H9 (cell line): ENCODE measurements at regions not wholly inside any gene's neighbourhood (a gene's known extent, or its start where the extent isn't known, plus 50 kb on each side); places are given as distances from the start of the nearest gene placed in this dataset.

Experiments
- DNase-seq: peaks from one replicate; pipeline ENCODE4 v3.0.0-alpha.2; 2017
- H2AFZ ChIP-seq: one replicate; pipeline ENCODE4 v1.6.1; 2013; ENCODE audit warnings: mild to moderate bottlenecking, low read length, control low read depth, moderate library complexity
- H2AK5ac ChIP-seq: 2 replicates; pipeline ENCODE4 v1.6.1; 2013; ENCODE audit warnings: low read length, control low read depth, mixed read lengths; ENCODE audit not compliant: insufficient read length
- H2BK120ac ChIP-seq: one replicate; pipeline ENCODE4 v1.6.1; 2013; ENCODE audit warnings: low read depth, mild to moderate bottlenecking, low read length, control low read depth, inconsistent platforms; ENCODE audit not compliant: poor library complexity, severe bottlenecking
- H2BK12ac ChIP-seq: 2 replicates; pipeline ENCODE4 v1.6.1; 2013; ENCODE audit warnings: low read length, control low read depth, mixed read lengths, low read depth; ENCODE audit not compliant: insufficient read length
- H2BK15ac ChIP-seq: 2 replicates; pipeline ENCODE4 v1.6.1; 2013; ENCODE audit warnings: low read depth, low read length, control low read depth
- H2BK20ac ChIP-seq: one replicate; pipeline ENCODE4 v1.6.1; 2013; ENCODE audit warnings: low read depth, mild to moderate bottlenecking, low read length, control low read depth, inconsistent platforms; ENCODE audit not compliant: poor library complexity, severe bottlenecking
- H2BK5ac ChIP-seq: 2 replicates; pipeline ENCODE4 v1.6.1; 2013; ENCODE audit warnings: low read length, control low read depth, mixed read lengths; ENCODE audit not compliant: insufficient read length
- H3K14ac ChIP-seq: 2 replicates; pipeline ENCODE4 v1.6.1; 2013; ENCODE audit warnings: low read length, control low read depth; ENCODE audit not compliant: insufficient read depth
- H3K18ac ChIP-seq: 2 replicates; pipeline ENCODE4 v1.6.1; 2013; ENCODE audit warnings: low read depth, mild to moderate bottlenecking, mixed read lengths, low read length, control low read depth; ENCODE audit not compliant: insufficient read length
- H3K23ac ChIP-seq: 2 replicates; pipeline ENCODE4 v1.6.1; 2013; ENCODE audit warnings: low read length, control low read depth, mixed read lengths, low read depth; ENCODE audit not compliant: insufficient read length
- H3K23me2 ChIP-seq: 2 replicates; pipeline ENCODE4 v1.6.1; 2013; ENCODE audit warnings: low read depth, mild to moderate bottlenecking, mixed read lengths, low read length, control low read depth; ENCODE audit not compliant: insufficient read length, poor library complexity, severe bottlenecking
- H3K27ac ChIP-seq: 2 replicates; pipeline ENCODE4 v1.5.1; 2013; ENCODE audit warnings: low read length, control low read depth, mixed read lengths, low read depth; ENCODE audit not compliant: insufficient read length
- H3K27me3 ChIP-seq: 2 replicates; pipeline ENCODE4 v1.6.1; 2013; ENCODE audit warnings: low read length, control low read depth, inconsistent platforms; ENCODE audit not compliant: insufficient read depth
- H3K4ac ChIP-seq: 2 replicates; pipeline ENCODE4 v1.6.1; 2013; ENCODE audit warnings: low read depth, mild to moderate bottlenecking, control low read depth, inconsistent platforms, low read length, moderate library complexity
- H3K4me1 ChIP-seq: 2 replicates; pipeline ENCODE4 v1.6.1; 2013; ENCODE audit warnings: low read length, control low read depth, inconsistent platforms; ENCODE audit not compliant: insufficient read depth
- H3K4me2 ChIP-seq: 2 replicates; pipeline ENCODE4 v1.6.1; 2013; ENCODE audit warnings: low read length, control low read depth, mixed read lengths; ENCODE audit not compliant: insufficient read length, insufficient read depth
- H3K56ac ChIP-seq: 2 replicates; pipeline ENCODE4 v1.6.1; 2013; ENCODE audit warnings: low read depth, mild to moderate bottlenecking, mixed read lengths, low read length, control low read depth; ENCODE audit not compliant: insufficient read length
- H3K79me1 ChIP-seq: 2 replicates; pipeline ENCODE4 v1.6.1; 2013; ENCODE audit warnings: low read depth, mild to moderate bottlenecking, moderate library complexity, low read length, control low read depth, inconsistent platforms; ENCODE audit not compliant: insufficient read depth, poor library complexity, severe bottlenecking
- H3K79me2 ChIP-seq: 2 replicates; pipeline ENCODE4 v1.6.1; 2013; ENCODE audit warnings: low read length, control low read depth, inconsistent platforms; ENCODE audit not compliant: insufficient read depth
- H3K9ac ChIP-seq: 2 replicates; pipeline ENCODE4 v1.6.1; 2013; ENCODE audit warnings: low read length, control low read depth, mixed read lengths; ENCODE audit not compliant: insufficient read length; ENCODE audit errors: extremely low read depth
- H3K9me3 ChIP-seq: one replicate; pipeline ENCODE4 v1.6.1; 2013; ENCODE audit warnings: low read depth, low read length, inconsistent platforms; ENCODE audit not compliant: control insufficient read depth
- H3T11ph ChIP-seq: one replicate; pipeline ENCODE4 v1.6.1; 2013; ENCODE audit warnings: mild to moderate bottlenecking, low read length, control low read depth, inconsistent platforms
- H4K20me1 ChIP-seq: one replicate; pipeline ENCODE4 v1.6.1; 2013; ENCODE audit not compliant: control insufficient read depth, insufficient read length, insufficient read depth
- H4K5ac ChIP-seq: 2 replicates; pipeline ENCODE4 v1.6.1; 2013; ENCODE audit warnings: low read depth, mild to moderate bottlenecking, mixed read lengths, low read length, control low read depth; ENCODE audit not compliant: insufficient read length
- H4K8ac ChIP-seq: replicated peaks from 2 replicates; pipeline ENCODE4 v1.6.1; 2013; ENCODE audit warnings: low read length, control low read depth, mixed read lengths, low read depth; ENCODE audit not compliant: insufficient read length
- H4K91ac ChIP-seq: 2 replicates; pipeline ENCODE4 v1.6.1; 2013; ENCODE audit warnings: low read depth, mild to moderate bottlenecking, moderate library complexity, mixed read lengths, low read length, control low read depth; ENCODE audit not compliant: insufficient read length
- H3K27ac Mint-ChIP-seq, 3 experiments: 2 replicates in 2 of 3; 3 replicates in 1 of 3; pipeline ENCODE4 v1.8.0; 2020 to 2021; ENCODE audit warnings: mixed read lengths in 3 of 3, mild to moderate bottlenecking in 1 of 3, moderate library complexity in 1 of 3
- H3K27me3 Mint-ChIP-seq: 2 replicates; pipeline ENCODE4 v1.8.0; 2021; ENCODE audit warnings: low read depth, mild to moderate bottlenecking, moderate library complexity, mixed read lengths
- H3K36me3 Mint-ChIP-seq, 3 experiments: 2 replicates in 2 of 3; 3 replicates in 1 of 3; pipeline ENCODE4 v1.8.0; 2020 to 2021; ENCODE audit warnings: low read depth in 3 of 3, mixed read lengths in 3 of 3; ENCODE audit not compliant: insufficient read depth in 1 of 3
- H3K4me1 Mint-ChIP-seq, 2 experiments: 2 replicates each; pipeline ENCODE4 v1.8.0; 2020; ENCODE audit warnings: mixed read lengths in 2 of 2
- H3K4me3 Mint-ChIP-seq, 2 experiments: 2 replicates in 1 of 2; 3 replicates in 1 of 2; pipeline ENCODE4 v1.8.0; 2020 to 2021; ENCODE audit warnings: mild to moderate bottlenecking in 2 of 2, mixed read lengths in 2 of 2, moderate library complexity in 1 of 2
- H3K9me3 Mint-ChIP-seq, 2 experiments: 2 replicates in 1 of 2; 3 replicates in 1 of 2; pipeline ENCODE4 v1.8.0; 2020; ENCODE audit warnings: mild to moderate bottlenecking in 2 of 2, mixed read lengths in 2 of 2, moderate library complexity in 1 of 2
- CTCF ChIP-seq: fragments of 200-600 bp; sonication (generic); conservative IDR thresholded peaks from 3 replicates; pipeline ENCODE4 v1.8.0; 2021; ENCODE audit warnings: antibody characterized with exemption, mild to moderate bottlenecking
- WGBS: extraction: QIAGEN DNeasy Blood & Tissue Kit; methylation state at CpG from one replicate; pipeline ENCODE4 v1.1.7; 2013; ENCODE audit warnings: missing lambda C conversion rate, low lambda C conversion rate, mixed read lengths; ENCODE audit not compliant: insufficient read length; ENCODE audit errors: extremely low coverage; 5-methylcytosine and 5-hydroxymethylcytosine counted together

GRCh38 chr4:184942444-184943425 is 75.6 kb upstream of the HELT start:
- no peak for DNase-seq
- H3K4me2 ChIP-seq: no peak overlapping the region
- no peak overlapping the region; a peak in 1 of 7 replicates for H3K27ac Mint-ChIP-seq
- H3K79me1 ChIP-seq: no peaks in the 10 kb centered on the region
- no peak for TF ChIP-seq CTCF
- H3K14ac ChIP-seq: no peak overlapping the region
- H3K4me1 ChIP-seq: no peaks in the 10 kb centered on the region
- no peak overlapping the region for H2BK120ac ChIP-seq
- H2AFZ ChIP-seq: no peak overlapping the region
- H3K27me3 Mint-ChIP-seq: no peaks in the 10 kb centered on the region; the same call in 1 of the 2 replicates
- H3K4me1 Mint-ChIP-seq: peaks cover 1 to 2% of the 10 kb centered on the region in 2 experiments; a peak in 3 of 4 replicates
- no peaks in the 10 kb centered on the region for H3K27me3 ChIP-seq
- H4K8ac ChIP-seq: no peak overlapping the region
- no peak overlapping the region for H2BK12ac ChIP-seq
- no peaks in the 10 kb centered on the region for H3K23me2 ChIP-seq
- H3K56ac ChIP-seq: no peak overlapping the region
- no peak overlapping the region for H3K23ac ChIP-seq
- H3K9me3 Mint-ChIP-seq: peaks cover 10 to 14% of the 10 kb centered on the region in 2 experiments
- H3K9ac ChIP-seq: no peak overlapping the region
- H3K4ac ChIP-seq: no peak overlapping the region
- H3K18ac ChIP-seq: no peak overlapping the region
- H2BK5ac ChIP-seq: no peak overlapping the region
- H3K27ac ChIP-seq: no peak overlapping the region
- no peak overlapping the region for H4K5ac ChIP-seq
- H2BK15ac ChIP-seq: no peak overlapping the region
- H3K9me3 ChIP-seq: no peaks in the 10 kb centered on the region
- no peak overlapping the region for H4K91ac ChIP-seq
- no peak overlapping the region for H3K4me3 Mint-ChIP-seq
- no peak overlapping the region for H2BK20ac ChIP-seq
- no peaks in the 10 kb centered on the region for H4K20me1 ChIP-seq
- no peak overlapping the region for H3T11ph ChIP-seq
- no peaks in the 10 kb centered on the region for H3K79me2 ChIP-seq
- no CpG with 5 or more reads among the region's 13 CpGs for WGBS
- peaks cover 2 to 8% (median 5%) of the 10 kb centered on the region in 3 experiments; a peak in 3 of 7 replicates for H3K36me3 Mint-ChIP-seq
- no peak overlapping the region for H2AK5ac ChIP-seq
